ENCODE measurements at regions not wholly inside any gene's neighbourhood (a gene's known extent, or its start where the extent isn't known, plus 50 kb on each side); places are given as distances from the start of the nearest gene placed in this dataset.

- FAIRE-seq (no peak), DNase-seq (ENCODE audit: low read depth, low spot score) (no peak), ATAC-seq (no peak)
- no peaks in the 10 kb centered on the region for H3K9me3 ChIP-seq (replicated peaks; ENCODE audit: control insufficient read depth, insufficient read depth, low read length)
- in situ Hi-C loops (cut with MboI): no loop called here
- CTCF ChIA-PET: no interaction called here
- TF ChIP-seq ATF3 (IDR thresholded peaks at IDR 0.05; ENCODE audit: borderline replicate concordance, extremely low read depth, low read depth, low read length): no peak
- no peak for TF ChIP-seq PML (IDR thresholded peaks at IDR 0.05; ENCODE audit: low read length)
- no peak for TF ChIP-seq SMC3 (IDR thresholded peaks at IDR 0.05; ENCODE audit: borderline replicate concordance, low read length)
- TF ChIP-seq NFYB (IDR thresholded peaks at IDR 0.05; ENCODE audit: insufficient read depth, low read depth, low read length): no peak
- TF ChIP-seq HDAC2 (IDR thresholded peaks at IDR 0.05): no peak
- no peak for TF ChIP-seq WRNIP1 (IDR thresholded peaks at IDR 0.05; ENCODE audit: borderline replicate concordance, low read depth, low read length)
- no peak for TF ChIP-seq KLF5 (IDR thresholded peaks at IDR 0.05; ENCODE audit: partially characterized antibody)
- H3K4me2 ChIP-seq (ENCODE audit: control insufficient read depth, insufficient read depth): no peak overlapping the region
- H3K4me1 ChIP-seq (ENCODE audit: control insufficient read depth, insufficient read depth, low read length): no peaks in the 10 kb centered on the region
- no peaks in the 10 kb centered on the region for H3K79me2 ChIP-seq (ENCODE audit: control insufficient read depth, insufficient read depth, low read length)
- H3K27me3 ChIP-seq (replicated peaks in 1 of 2; ENCODE audit: control insufficient read depth in 2 of 2, insufficient read depth in 2 of 2, low read length in 1 of 2): no peaks in the 10 kb centered on the region; a peak in 1 of 4 replicates
- intact Hi-C loops (cut with micrococcal nuclease; ENCODE audit: unreplicated experiment): no loop called here
- SMC1A ChIA-PET (ENCODE audit: uncharacterized antibody, unreplicated experiment): interaction anchor here (1.1 kb wide), 1 partner anchor 15 kb away, joined by 3 read pairs; no protein-coding TSS in a partner anchor
- no peak overlapping the region for H3K27ac ChIP-seq (ENCODE audit: control insufficient read depth, insufficient read depth)
- no peaks in the 10 kb centered on the region for H4K20me1 ChIP-seq (ENCODE audit: control insufficient read depth, insufficient read depth)
- POLR2A ChIA-PET: no interaction called here
- H2AFZ ChIP-seq (ENCODE audit: control insufficient read depth, low read depth, low read length): no peak overlapping the region
- 50% methylated on average over 8 of the region's 8 CpGs for WGBS (ENCODE audit: insufficient coverage, insufficient replicate concordance, low lambda C conversion rate, missing lambda C conversion rate)
- H3K4me3 ChIP-seq: no peak overlapping the region
- no TSS peak for BruUV-seq (replicated peaks)
- RAD21 ChIA-PET (ENCODE audit: unreplicated experiment): no interaction called here
- no peaks in the 10 kb centered on the region for H3K36me3 ChIP-seq (ENCODE audit: control insufficient read depth in 2 of 2, insufficient read depth in 2 of 2, low read length in 1 of 2)
- no peak overlapping the region for H3K9ac ChIP-seq (ENCODE audit: control insufficient read depth, insufficient read depth, low read length)
These were observed 160.0 kb downstream of the TMEM161B start for GRCh38 chr5:88108490-88109279.

All from GM12878 (cell line).